ENCODE measurements at regions not wholly inside any gene's neighbourhood (a gene's known extent, or its start where the extent isn't known, plus 50 kb on each side); places are given as distances from the start of the nearest gene placed in this dataset.
"Not testable (repeated sequence)": the region's sequence is repeated elsewhere in the genome, so short reads cannot be mapped to it uniquely, and the experiment has no call there.

- Histone ChIP-seq H3K27me3 (ENCODE audit: control insufficient read depth, insufficient read depth, low read length) (no peaks in the 10 kb centered on the region), H3K36me3 (replicated peaks; ENCODE audit: control insufficient read depth, insufficient read depth, low read length) (no peaks in the 10 kb centered on the region), H3K4me3 (ENCODE audit: insufficient read depth, low read depth, low read length) (no peak overlapping the region)
- no peak for DNase-seq
These were observed 52.5 kb downstream of the RHOB start for GRCh38 chr2:20499387-20499786.

DNA sequence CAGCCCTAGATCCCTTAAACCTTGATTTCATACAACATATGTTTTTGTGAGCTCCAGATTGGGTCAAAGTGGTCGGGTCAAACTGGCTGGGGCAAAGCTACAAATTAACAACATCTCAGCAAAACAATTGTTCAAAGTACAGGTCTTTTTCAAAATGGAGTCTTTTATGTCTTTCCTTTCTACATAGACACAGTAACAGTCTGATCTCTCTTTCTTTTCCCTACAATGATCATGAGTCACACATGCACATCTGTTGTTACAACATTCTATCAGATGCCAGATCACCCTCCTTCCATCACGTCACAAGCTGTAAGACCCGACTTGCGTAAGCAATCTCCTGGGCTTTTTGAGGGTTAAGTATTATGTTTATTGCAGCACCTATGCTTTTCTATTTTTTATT, 55.1 kb downstream of the RHOB start:
- no peak for DNase-seq
- H3K36me3 ChIP-seq (replicated peaks; ENCODE audit: control insufficient read depth, insufficient read depth, low read length) = no peaks in the 10 kb centered on the region
- H3K27me3 ChIP-seq (ENCODE audit: control insufficient read depth, insufficient read depth, low read length) = no peaks in the 10 kb centered on the region
- H3K4me3 ChIP-seq (ENCODE audit: insufficient read depth, low read depth, low read length) = no peak overlapping the region

DNA sequence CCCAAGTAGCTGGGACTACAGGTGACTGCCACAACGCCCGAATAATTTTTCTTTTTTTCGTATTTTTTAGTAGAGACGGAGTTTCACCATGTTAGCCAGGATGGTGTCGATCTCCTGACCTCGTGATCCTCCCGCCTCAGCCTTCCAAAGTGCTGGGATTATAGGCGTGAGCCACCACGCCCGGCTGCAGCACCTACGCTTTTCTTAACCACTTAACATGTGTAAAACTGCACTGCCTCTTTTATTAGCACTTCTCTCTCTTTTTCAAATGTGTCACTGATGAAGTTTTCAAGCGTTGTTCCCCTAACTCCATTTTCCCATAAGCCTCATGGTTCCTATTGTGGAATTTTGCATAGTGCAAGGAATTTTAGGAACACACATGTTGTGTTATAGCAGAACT, 55.6 kb downstream of the RHOB start:
- H3K27me3 ChIP-seq (ENCODE audit: control insufficient read depth, insufficient read depth, low read length); DNase-seq; H3K36me3 ChIP-seq (replicated peaks; ENCODE audit: control insufficient read depth, insufficient read depth, low read length); H3K4me3 ChIP-seq (ENCODE audit: insufficient read depth, low read depth, low read length): not testable (repeated sequence)

GRCh38 chr2:20504174-20504573, 57.3 kb downstream of the RHOB start:
- H3K27me3 ChIP-seq (ENCODE audit: control insufficient read depth, insufficient read depth, low read length) = no peaks in the 10 kb centered on the region
- no peaks in the 10 kb centered on the region for H3K36me3 ChIP-seq (replicated peaks; ENCODE audit: control insufficient read depth, insufficient read depth, low read length)
- no peak for DNase-seq
- H3K4me3 ChIP-seq (ENCODE audit: insufficient read depth, low read depth, low read length) = no peak overlapping the region

- Histone ChIP-seq H3K4me3 (ENCODE audit: insufficient read depth, low read depth, low read length) (no peak overlapping the region), H3K27me3 (ENCODE audit: control insufficient read depth, insufficient read depth, low read length) (no peaks in the 10 kb centered on the region), H3K36me3 (replicated peaks; ENCODE audit: control insufficient read depth, insufficient read depth, low read length) (no peaks in the 10 kb centered on the region)
- DNase-seq = peak; percentile 46
These were observed 59.4 kb downstream of the RHOB start for GRCh38 chr2:20506201-20506685.

- no peak for DNase-seq
- H3K27me3 ChIP-seq (ENCODE audit: control insufficient read depth, insufficient read depth, low read length) = no peaks in the 10 kb centered on the region
These were observed 60.4 kb downstream of the RHOB start for GRCh38 chr2:20507166-20507692.

DNA sequence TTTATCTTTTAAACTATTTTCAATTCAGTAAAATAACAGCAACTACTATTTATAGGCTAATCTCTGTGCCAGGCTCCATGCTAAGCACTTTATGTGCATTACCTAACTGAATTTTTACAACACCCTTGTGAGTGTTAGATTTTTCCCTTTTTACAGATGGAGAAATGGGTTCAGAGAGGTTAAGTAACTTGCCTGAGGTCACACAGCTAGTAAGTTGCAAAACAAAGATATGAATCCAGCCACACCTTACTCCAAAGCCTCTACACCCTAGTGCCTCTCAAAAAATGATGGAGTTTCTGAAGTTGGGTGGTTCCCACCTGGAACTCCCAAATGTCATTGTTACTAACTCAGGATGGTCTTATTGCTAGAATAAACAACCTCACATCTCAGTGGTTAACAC, 60.8 kb downstream of the RHOB start:
- DNase-seq = no peak
- Histone ChIP-seq H3K27me3 (ENCODE audit: control insufficient read depth, insufficient read depth, low read length) (no peaks in the 10 kb centered on the region), H3K4me3 (ENCODE audit: insufficient read depth, low read depth, low read length) (no peak overlapping the region), H3K36me3 (replicated peaks; ENCODE audit: control insufficient read depth, insufficient read depth, low read length) (no peaks in the 10 kb centered on the region)

More at GRCh38 chr2:20507166-20507692, 60.4 kb downstream of the RHOB start:
- Histone ChIP-seq H3K4me3 (ENCODE audit: insufficient read depth, low read depth, low read length) (no peak overlapping the region), H3K36me3 (replicated peaks; ENCODE audit: control insufficient read depth, insufficient read depth, low read length) (no peaks in the 10 kb centered on the region)

GRCh38 chr2:20509301-20509769, 62.5 kb downstream of the RHOB start:
- H3K36me3 ChIP-seq (replicated peaks; ENCODE audit: control insufficient read depth, insufficient read depth, low read length) = no peaks in the 10 kb centered on the region
- no peak overlapping the region for H3K4me3 ChIP-seq (ENCODE audit: insufficient read depth, low read depth, low read length)
- DNase-seq = peak; percentile 28
- no peaks in the 10 kb centered on the region for H3K27me3 ChIP-seq (ENCODE audit: control insufficient read depth, insufficient read depth, low read length)

GRCh38 chr2:20509770-20510490, 63.1 kb downstream of the RHOB start:
- no peaks in the 10 kb centered on the region for H3K36me3 ChIP-seq (replicated peaks; ENCODE audit: control insufficient read depth, insufficient read depth, low read length)
- H3K4me3 ChIP-seq (ENCODE audit: insufficient read depth, low read depth, low read length) = no peak overlapping the region
- DNase-seq = peak; percentile 93
- no peaks in the 10 kb centered on the region for H3K27me3 ChIP-seq (ENCODE audit: control insufficient read depth, insufficient read depth, low read length)

GRCh38 chr2:20511130-20511529, 64.3 kb downstream of the RHOB start:
- Histone ChIP-seq H3K27me3 (ENCODE audit: control insufficient read depth, insufficient read depth, low read length) (no peaks in the 10 kb centered on the region), H3K4me3 (ENCODE audit: insufficient read depth, low read depth, low read length) (no peak overlapping the region), H3K36me3 (replicated peaks; ENCODE audit: control insufficient read depth, insufficient read depth, low read length) (no peaks in the 10 kb centered on the region)
- DNase-seq = no peak

- no peak for DNase-seq
- Histone ChIP-seq H3K27me3 (ENCODE audit: control insufficient read depth, insufficient read depth, low read length) (no peaks in the 10 kb centered on the region), H3K36me3 (replicated peaks; ENCODE audit: control insufficient read depth, insufficient read depth, low read length) (no peaks in the 10 kb centered on the region), H3K4me3 (ENCODE audit: insufficient read depth, low read depth, low read length) (no peak overlapping the region)
These were observed 65.3 kb downstream of the RHOB start for GRCh38 chr2:20512061-20512605.

- Histone ChIP-seq H3K27me3 (ENCODE audit: control insufficient read depth, insufficient read depth, low read length) (no peaks in the 10 kb centered on the region), H3K36me3 (replicated peaks; ENCODE audit: control insufficient read depth, insufficient read depth, low read length) (no peaks in the 10 kb centered on the region), H3K4me3 (ENCODE audit: insufficient read depth, low read depth, low read length) (no peak overlapping the region)
- DNase-seq = no peak
These were observed 67.1 kb downstream of the RHOB start for GRCh38 chr2:20513946-20514345.

DNA sequence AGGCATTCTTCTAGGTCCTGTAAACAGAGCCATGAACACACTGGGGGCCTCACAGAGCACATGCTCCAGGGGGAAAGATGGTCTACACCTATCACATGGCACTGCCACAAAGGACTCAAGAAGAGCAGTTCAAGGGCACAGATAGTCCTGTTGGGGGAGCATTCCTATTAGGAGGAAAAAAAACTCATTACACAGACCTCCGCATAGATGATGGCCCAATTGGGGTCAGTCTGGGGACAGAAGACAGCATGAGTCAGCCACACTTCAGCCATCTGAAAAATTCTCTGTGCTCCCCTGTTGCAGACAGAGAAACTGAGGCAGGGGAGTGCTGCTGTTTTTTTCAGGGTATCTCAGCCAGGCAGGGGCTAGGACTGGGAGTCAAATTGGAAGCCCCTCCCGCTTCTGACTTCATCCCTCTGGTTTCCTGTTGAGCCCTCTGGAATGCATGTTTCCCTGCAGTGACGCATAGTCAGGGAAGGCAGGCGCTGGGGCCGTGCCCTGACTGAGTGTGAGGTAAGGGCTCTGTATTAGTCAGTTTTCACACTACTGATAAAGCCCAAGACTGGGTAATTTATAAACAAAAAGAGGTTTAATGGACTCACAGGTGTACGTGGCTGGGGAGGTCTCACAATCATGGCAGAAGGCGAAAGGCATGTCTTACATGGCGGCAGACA, 67.9 kb downstream of the RHOB start:
- Histone ChIP-seq H3K36me3 (replicated peaks; ENCODE audit: control insufficient read depth, insufficient read depth, low read length) (no peaks in the 10 kb centered on the region), H3K4me3 (ENCODE audit: insufficient read depth, low read depth, low read length) (no peak overlapping the region)
- peak; percentile 75 for DNase-seq

DNA sequence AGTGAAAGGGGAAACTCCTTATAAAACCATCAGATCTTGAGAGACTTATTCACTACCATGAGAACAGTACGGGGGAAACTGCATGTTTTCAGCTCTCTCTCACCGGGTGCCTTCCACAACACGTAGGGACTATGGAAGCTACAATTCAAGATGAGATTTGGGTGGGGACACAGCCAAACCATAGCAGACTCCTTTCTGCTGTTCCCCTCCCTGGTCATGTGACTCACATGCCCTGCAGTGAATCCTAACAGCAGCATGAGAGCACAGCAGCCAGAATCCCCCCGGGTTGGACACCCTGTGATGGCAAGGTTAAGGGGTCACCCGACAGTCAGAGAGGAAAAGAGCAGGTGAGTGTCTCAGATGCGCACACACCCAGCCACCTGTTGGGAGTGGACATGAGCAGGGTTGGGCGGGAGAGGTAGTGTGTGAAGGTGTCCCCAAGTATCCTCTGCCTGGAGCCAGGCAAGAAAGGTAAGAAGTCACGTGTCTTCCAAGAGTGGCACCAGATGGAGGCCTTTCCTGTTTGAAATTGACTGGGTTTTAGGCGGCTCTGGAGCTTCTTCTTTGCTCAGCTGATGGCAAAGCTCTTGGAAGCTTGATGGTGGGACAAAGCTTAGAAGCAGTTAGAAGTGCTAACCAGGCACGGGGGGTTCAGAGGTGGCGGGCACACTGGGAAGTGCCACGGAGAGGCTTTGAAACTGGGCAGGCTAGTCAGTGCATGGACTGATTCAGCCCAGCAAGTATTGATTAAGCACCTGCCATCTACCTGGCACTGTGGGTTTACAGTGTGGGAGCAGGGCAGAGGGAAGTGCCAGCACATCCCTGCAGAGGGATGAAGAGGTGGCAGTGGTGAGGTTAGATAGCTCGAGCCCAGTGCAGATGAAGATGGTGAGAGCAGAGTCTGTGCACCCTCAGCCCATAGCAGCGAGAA, 68.7 kb downstream of the RHOB start:
- no peak for DNase-seq
- Histone ChIP-seq H3K27me3 (ENCODE audit: control insufficient read depth, insufficient read depth, low read length) (no peaks in the 10 kb centered on the region), H3K4me3 (ENCODE audit: insufficient read depth, low read depth, low read length) (no peak overlapping the region), H3K36me3 (replicated peaks; ENCODE audit: control insufficient read depth, insufficient read depth, low read length) (no peaks in the 10 kb centered on the region)

More for the DNA sequence above, 67.9 kb downstream of the RHOB start:
- no peaks in the 10 kb centered on the region for H3K27me3 ChIP-seq (ENCODE audit: control insufficient read depth, insufficient read depth, low read length)
